Ectodermal cell (in vitro differentiated cells): ENCODE measurements at regions not wholly inside any gene's neighbourhood (a gene's known extent, or its start where the extent isn't known, plus 50 kb on each side); places are given as distances from the start of the nearest gene placed in this dataset.

Experiments
- H3K27ac ChIP-seq: 2 replicates; pipeline ENCODE4 v1.7.0; 2013; ENCODE audit warnings: mild to moderate bottlenecking, low read depth, low read length; ENCODE audit not compliant: insufficient read depth, poor library complexity, severe bottlenecking
- H3K27me3 ChIP-seq: 2 replicates; pipeline ENCODE4 v1.7.0; 2013; ENCODE audit warnings: mild to moderate bottlenecking, low read length; ENCODE audit not compliant: insufficient read depth, control insufficient read depth, poor library complexity, severe bottlenecking
- H3K36me3 ChIP-seq: one replicate; pipeline ENCODE4 v1.7.0; 2013; ENCODE audit warnings: low read length; ENCODE audit not compliant: control insufficient read depth, insufficient read depth
- H3K4me1 ChIP-seq: one replicate; pipeline ENCODE4 v1.7.0; 2013; ENCODE audit warnings: low read length; ENCODE audit not compliant: control insufficient read depth, insufficient read depth
- H3K4me3 ChIP-seq: 2 replicates; pipeline ENCODE4 v1.7.0; 2013; ENCODE audit warnings: low read depth, low read length, control low read depth; ENCODE audit not compliant: insufficient read depth
- H3K9me3 ChIP-seq: 2 replicates; pipeline ENCODE4 v1.7.0; 2013; ENCODE audit warnings: mild to moderate bottlenecking, low read length, moderate library complexity; ENCODE audit not compliant: control insufficient read depth
- WGBS, 2 experiments: methylation state at CpG; one replicate each; pipeline ENCODE4 v1.1.7; 2013; ENCODE audit warnings: missing lambda C conversion rate in 2 of 2; 5-methylcytosine and 5-hydroxymethylcytosine counted together

- Histone ChIP-seq H3K36me3 (no peaks in the 10 kb centered on the region), H3K27me3 (no peaks in the 10 kb centered on the region), H3K4me3 (no peak overlapping the region), H3K4me1 (no peaks in the 10 kb centered on the region), H3K9me3 (no peaks in the 10 kb centered on the region), H3K27ac (no peak overlapping the region)
- WGBS, 2 experiments = 89 to 90% methylated on average over 6 of the region's 6 CpGs
These were observed 203.9 kb upstream of the TANK start for GRCh38 chr2:160956243-160956802.

- no peaks in the 10 kb centered on the region for H3K9me3 ChIP-seq
- no peak overlapping the region for H3K4me3 ChIP-seq
- no peaks in the 10 kb centered on the region for H3K4me1 ChIP-seq
- no peak overlapping the region for H3K27ac ChIP-seq
- H3K36me3 ChIP-seq = no peaks in the 10 kb centered on the region
- no peaks in the 10 kb centered on the region for H3K27me3 ChIP-seq
- WGBS, 2 experiments = 81 to 86% methylated on average over 2 to 3 of the region's 3 CpGs
These were observed 196.3 kb upstream of the TANK start for GRCh38 chr2:160963957-160964356.

GRCh38 chr2:160967523-160967922, 192.7 kb upstream of the TANK start:
- no peaks in the 10 kb centered on the region for H3K27me3 ChIP-seq
- no peaks in the 10 kb centered on the region for H3K4me1 ChIP-seq
- H3K27ac ChIP-seq = no peak overlapping the region
- no peaks in the 10 kb centered on the region for H3K36me3 ChIP-seq
- WGBS, 2 experiments = 73 to 91% methylated on average over 4 to 5 of the region's 6 CpGs
- H3K9me3 ChIP-seq = no peaks in the 10 kb centered on the region
- no peak overlapping the region for H3K4me3 ChIP-seq

- 0% methylated on average over 1 of the region's 2 CpGs; no CpG with 5 or more reads in 1 of the 2 experiments for WGBS, 2 experiments
- Histone ChIP-seq H3K27ac (no peak overlapping the region), H3K4me1 (no peaks in the 10 kb centered on the region), H3K36me3 (no peaks in the 10 kb centered on the region), H3K4me3 (no peak overlapping the region), H3K27me3 (no peaks in the 10 kb centered on the region), H3K9me3 (no peaks in the 10 kb centered on the region)
These were observed 192.0 kb upstream of the TANK start for GRCh38 chr2:160968183-160968582.

GRCh38 chr2:160970052-160970965, 189.9 kb upstream of the TANK start:
- no peaks in the 10 kb centered on the region for H3K36me3 ChIP-seq
- no peak overlapping the region for H3K4me3 ChIP-seq
- H3K27me3 ChIP-seq = no peaks in the 10 kb centered on the region
- H3K27ac ChIP-seq = peak overlapping the region; percentile 56
- no peaks in the 10 kb centered on the region for H3K9me3 ChIP-seq
- H3K4me1 ChIP-seq = no peaks in the 10 kb centered on the region
- 16 to 19% methylated on average over 3 of the region's 3 CpGs for WGBS, 2 experiments

- no peak overlapping the region for H3K4me3 ChIP-seq
- H3K4me1 ChIP-seq = no peaks in the 10 kb centered on the region
- no peaks in the 10 kb centered on the region for H3K9me3 ChIP-seq
- H3K36me3 ChIP-seq = no peaks in the 10 kb centered on the region
- H3K27ac ChIP-seq = no peak overlapping the region
- H3K27me3 ChIP-seq = no peaks in the 10 kb centered on the region
These were observed 186.2 kb upstream of the TANK start for GRCh38 chr2:160973991-160974390.

- H3K4me3 ChIP-seq = no peak overlapping the region
- H3K27ac ChIP-seq = no peak overlapping the region
- H3K36me3 ChIP-seq = no peaks in the 10 kb centered on the region
- H3K9me3 ChIP-seq = no peaks in the 10 kb centered on the region
- 73 to 100% methylated on average over 3 to 4 of the region's 4 CpGs for WGBS, 2 experiments
- H3K4me1 ChIP-seq = no peaks in the 10 kb centered on the region
- no peaks in the 10 kb centered on the region for H3K27me3 ChIP-seq
These were observed 185.4 kb upstream of the TANK start for GRCh38 chr2:160974803-160975202.

GRCh38 chr2:160976797-160977196, 183.4 kb upstream of the TANK start:
- Histone ChIP-seq H3K4me3 (no peak overlapping the region), H3K4me1 (no peaks in the 10 kb centered on the region), H3K9me3 (no peaks in the 10 kb centered on the region), H3K36me3 (no peaks in the 10 kb centered on the region), H3K27ac (no peak overlapping the region), H3K27me3 (no peaks in the 10 kb centered on the region)
- 94 to 100% methylated on average over 2 of the region's 2 CpGs for WGBS, 2 experiments

- no peaks in the 10 kb centered on the region for H3K9me3 ChIP-seq
- H3K27ac ChIP-seq = no peak overlapping the region
- no peak overlapping the region for H3K4me3 ChIP-seq
- H3K36me3 ChIP-seq = no peaks in the 10 kb centered on the region
- WGBS, 2 experiments = 55 to 83% methylated on average over 1 to 2 of the region's 2 CpGs
- H3K27me3 ChIP-seq = no peaks in the 10 kb centered on the region
- no peaks in the 10 kb centered on the region for H3K4me1 ChIP-seq
These were observed 182.9 kb upstream of the TANK start for GRCh38 chr2:160977376-160977775.

- no peaks in the 10 kb centered on the region for H3K9me3 ChIP-seq
- no peaks in the 10 kb centered on the region for H3K27me3 ChIP-seq
- 93 to 97% methylated on average over 2 of the region's 2 CpGs for WGBS, 2 experiments
- H3K4me1 ChIP-seq = no peaks in the 10 kb centered on the region
- H3K27ac ChIP-seq = no peak overlapping the region
- H3K4me3 ChIP-seq = no peak overlapping the region
- H3K36me3 ChIP-seq = no peaks in the 10 kb centered on the region
These were observed 182.4 kb upstream of the TANK start for GRCh38 chr2:160977854-160978253.
